CD4-positive, alpha-beta T cell treated with Interleukin-12 subunit alpha and Interleukin-12 subunit beta, for 1 hour (primary cell): ENCODE measurements at regions not wholly inside any gene's neighbourhood (a gene's known extent, or its start where the extent isn't known, plus 50 kb on each side); places are given as distances from the start of the nearest gene placed in this dataset.

ENCODE experiments used
- DNase-seq: peaks from one replicate; pipeline ENCODE4 v3.0.0-alpha.2; 2020

- no peak for DNase-seq
Measured at GRCh38 chr13:78201411-78201810, 282.8 kb upstream of the EDNRB start.

- DNase-seq = no peak
Measured at GRCh38 chr13:78198821-78199220, 280.2 kb upstream of the EDNRB start.

- no peak for DNase-seq
Measured at GRCh38 chr13:78198419-78198818, 279.8 kb upstream of the EDNRB start.

- no peak for DNase-seq
Measured at GRCh38 chr13:78197231-78197630, 278.6 kb upstream of the EDNRB start.

- no peak for DNase-seq
Measured at GRCh38 chr13:78194904-78195639, 276.4 kb upstream of the EDNRB start.

- no peak for DNase-seq
Measured at GRCh38 chr13:78193846-78194245, 275.2 kb upstream of the EDNRB start.

- DNase-seq = no peak
Measured at GRCh38 chr13:78192716-78193115, 274.1 kb upstream of the EDNRB start.

GRCh38 chr13:78190296-78190695 is 271.7 kb upstream of the EDNRB start:
- no peak for DNase-seq

- no peak for DNase-seq
Measured at GRCh38 chr13:78187781-78188180, 269.1 kb upstream of the EDNRB start.

GRCh38 chr13:78185700-78186099 is 267.1 kb upstream of the EDNRB start:
- no peak for DNase-seq

GRCh38 chr13:78183732-78184131 is 265.1 kb upstream of the EDNRB start:
- no peak for DNase-seq

- no peak for DNase-seq
Measured at GRCh38 chr13:78182813-78183212, 264.2 kb upstream of the EDNRB start.

GRCh38 chr13:78177306-78177705 is 258.7 kb upstream of the EDNRB start:
- no peak for DNase-seq

- no peak for DNase-seq
Measured at GRCh38 chr13:78176880-78177279, 258.2 kb upstream of the EDNRB start.

- DNase-seq = no peak
Measured at GRCh38 chr13:78169386-78169785, 250.8 kb upstream of the EDNRB start.

GRCh38 chr13:78168981-78169380 is 250.3 kb upstream of the EDNRB start:
- DNase-seq = no peak

- DNase-seq = no peak
Measured at GRCh38 chr13:78161266-78161665, 242.6 kb upstream of the EDNRB start.

GRCh38 chr13:78160793-78161192 is 242.2 kb upstream of the EDNRB start:
- no peak for DNase-seq

GRCh38 chr13:78152415-78152814 is 233.8 kb upstream of the EDNRB start:
- no peak for DNase-seq

- no peak for DNase-seq
Measured at GRCh38 chr13:78147905-78148304, 229.3 kb upstream of the EDNRB start.

GRCh38 chr13:78145276-78145675 is 226.6 kb upstream of the EDNRB start:
- DNase-seq = no peak

- DNase-seq = no peak
Measured at GRCh38 chr13:78139765-78140164, 221.1 kb upstream of the EDNRB start.

GRCh38 chr13:78138756-78139155 is 220.1 kb upstream of the EDNRB start:
- no peak for DNase-seq

GRCh38 chr13:78137404-78138142 is 218.9 kb upstream of the EDNRB start:
- peak; percentile 44 for DNase-seq

GRCh38 chr13:78136966-78137365 is 218.3 kb upstream of the EDNRB start:
- DNase-seq = no peak
